ENCODE measurements at regions not wholly inside any gene's neighbourhood (a gene's known extent, or its start where the extent isn't known, plus 50 kb on each side); places are given as distances from the start of the nearest gene placed in this dataset.

GRCh38 chr12:91575630-91576029 is 393.0 kb upstream of the DCN start:
- Mint-ChIP-seq H3K4me1 (ENCODE audit: low read depth, unreplicated experiment) (peaks cover 3% of the 10 kb centered on the region), H3K4me3 (ENCODE audit: unreplicated experiment) (no peak overlapping the region), H3K9me3 (ENCODE audit: unreplicated experiment) (no peaks in the 10 kb centered on the region), H3K27me3 (ENCODE audit: low read depth, unreplicated experiment) (no peaks in the 10 kb centered on the region), H3K27ac (ENCODE audit: unreplicated experiment) (no peak overlapping the region), H3K36me3 (ENCODE audit: low read depth, unreplicated experiment) (no peaks in the 10 kb centered on the region)
- Histone ChIP-seq H4K20me1 (ENCODE audit: insufficient read depth, low read length) (no peaks in the 10 kb centered on the region), H3K9me3 (ENCODE audit: insufficient read depth, low read depth, low read length) (no peaks in the 10 kb centered on the region), H3K4me2 (ENCODE audit: low read length) (no peak overlapping the region), H3K36me3 (ENCODE audit: insufficient read depth, low read length) (no peaks in the 10 kb centered on the region), H3K27me3 (ENCODE audit: insufficient read depth, low read length) (no peaks in the 10 kb centered on the region), H3K4me3 (ENCODE audit: insufficient read depth, low read depth, low read length) (no peak overlapping the region), H3K4me1 (ENCODE audit: insufficient read depth, low read length) (no peaks in the 10 kb centered on the region), H3K9ac (ENCODE audit: low read length) (no peak overlapping the region), H3K79me2 (ENCODE audit: insufficient read depth, low read length) (no peaks in the 10 kb centered on the region), H2AFZ (ENCODE audit: low read depth, low read length) (no peak overlapping the region), H3K27ac (ENCODE audit: low read depth, low read length) (no peak overlapping the region)
- TF ChIP-seq EZH2 (IDR thresholded peaks at IDR 0.05; ENCODE audit: insufficient read depth, low read length) (no peak), CTCF (IDR thresholded peaks at IDR 0.05; ENCODE audit: insufficient read depth, low read depth, low read length) (no peak)
- FAIRE-seq (no peak), DNase-seq (ENCODE audit: low read depth) (no peak)

- no peak overlapping the region for H3K27ac Mint-ChIP-seq (ENCODE audit: unreplicated experiment)
- Histone ChIP-seq H3K4me3 (ENCODE audit: insufficient read depth, low read depth, low read length) (no peak overlapping the region), H4K20me1 (ENCODE audit: insufficient read depth, low read length) (no peaks in the 10 kb centered on the region), H3K9ac (ENCODE audit: low read length) (no peak overlapping the region), H3K9me3 (ENCODE audit: insufficient read depth, low read depth, low read length) (no peaks in the 10 kb centered on the region), H2AFZ (ENCODE audit: low read depth, low read length) (no peak overlapping the region), H3K79me2 (ENCODE audit: insufficient read depth, low read length) (no peaks in the 10 kb centered on the region), H3K27ac (ENCODE audit: low read depth, low read length) (no peak overlapping the region), H3K4me1 (ENCODE audit: insufficient read depth, low read length) (no peaks in the 10 kb centered on the region), H3K4me2 (ENCODE audit: low read length) (peak overlapping the region; percentile 34), H3K36me3 (ENCODE audit: insufficient read depth, low read length) (no peaks in the 10 kb centered on the region), H3K27me3 (ENCODE audit: insufficient read depth, low read length) (no peaks in the 10 kb centered on the region)
- no peak for TF ChIP-seq CTCF (IDR thresholded peaks at IDR 0.05; ENCODE audit: insufficient read depth, low read depth, low read length)
- no peak for TF ChIP-seq EZH2 (IDR thresholded peaks at IDR 0.05; ENCODE audit: insufficient read depth, low read length)
- FAIRE-seq (no peak), DNase-seq (ENCODE audit: low read depth) (no peak)
- H3K9me3 Mint-ChIP-seq (ENCODE audit: unreplicated experiment), result no peaks in the 10 kb centered on the region
- H3K27me3 Mint-ChIP-seq (ENCODE audit: low read depth, unreplicated experiment), result no peaks in the 10 kb centered on the region
- H3K4me3 Mint-ChIP-seq (ENCODE audit: unreplicated experiment), result no peak overlapping the region
- no peaks in the 10 kb centered on the region for H3K36me3 Mint-ChIP-seq (ENCODE audit: low read depth, unreplicated experiment)
- H3K4me1 Mint-ChIP-seq (ENCODE audit: low read depth, unreplicated experiment), result peaks cover 3% of the 10 kb centered on the region
Observed at GRCh38 chr12:91574975-91575374, 392.4 kb upstream of the DCN start.

- peaks cover 3% of the 10 kb centered on the region for H3K4me1 Mint-ChIP-seq (ENCODE audit: low read depth, unreplicated experiment)
- peak overlapping the region; percentile 34 for H3K4me2 ChIP-seq (ENCODE audit: low read length)
- no peaks in the 10 kb centered on the region for H3K36me3 ChIP-seq (ENCODE audit: insufficient read depth, low read length)
- no peaks in the 10 kb centered on the region for H3K36me3 Mint-ChIP-seq (ENCODE audit: low read depth, unreplicated experiment)
- no peak overlapping the region for H3K4me3 Mint-ChIP-seq (ENCODE audit: unreplicated experiment)
- H3K79me2 ChIP-seq (ENCODE audit: insufficient read depth, low read length), result no peaks in the 10 kb centered on the region
- H2AFZ ChIP-seq (ENCODE audit: low read depth, low read length), result no peak overlapping the region
- H3K9ac ChIP-seq (ENCODE audit: low read length), result no peak overlapping the region
- no peaks in the 10 kb centered on the region for H3K9me3 Mint-ChIP-seq (ENCODE audit: unreplicated experiment)
- no peaks in the 10 kb centered on the region for H4K20me1 ChIP-seq (ENCODE audit: insufficient read depth, low read length)
- TF ChIP-seq EZH2 (IDR thresholded peaks at IDR 0.05; ENCODE audit: insufficient read depth, low read length) (no peak), CTCF (IDR thresholded peaks at IDR 0.05; ENCODE audit: insufficient read depth, low read depth, low read length) (no peak)
- H3K4me1 ChIP-seq (ENCODE audit: insufficient read depth, low read length), result no peaks in the 10 kb centered on the region
- H3K27me3 ChIP-seq (ENCODE audit: insufficient read depth, low read length), result no peaks in the 10 kb centered on the region
- H3K9me3 ChIP-seq (ENCODE audit: insufficient read depth, low read depth, low read length), result no peaks in the 10 kb centered on the region
- no peaks in the 10 kb centered on the region for H3K27me3 Mint-ChIP-seq (ENCODE audit: low read depth, unreplicated experiment)
- H3K27ac ChIP-seq (ENCODE audit: low read depth, low read length), result no peak overlapping the region
- no peak for FAIRE-seq
- no peak overlapping the region for H3K4me3 ChIP-seq (ENCODE audit: insufficient read depth, low read depth, low read length)
- H3K27ac Mint-ChIP-seq (ENCODE audit: unreplicated experiment), result no peak overlapping the region
- peak; percentile 27 for DNase-seq (ENCODE audit: low read depth)
Observed at GRCh38 chr12:91574391-91574790, 391.8 kb upstream of the DCN start.
